Calu3 (cell line): ENCODE measurements at regions not wholly inside any gene's neighbourhood (a gene's known extent, or its start where the extent isn't known, plus 50 kb on each side); places are given as distances from the start of the nearest gene placed in this dataset.

Experiments
- BruUV-seq: library from RNA; stranded (reverse); fragments of 400-500 nt; replicated peaks from 2 replicates; lab custom pipeline; 2021; lab: Mats Ljungman, UMichigan
- CTCF ChIA-PET: fragments of 300-600 bp; sonication (Branson Sonifier 250); formaldehyde crosslinking; loops from one replicate; lab custom pipeline; 2022; ENCODE audit warnings: antibody characterized with exemption; lab: Charles Lee
- DNase-seq: peaks from one replicate; pipeline ENCODE4 v3.0.0; 2022
- H3K27ac Mint-ChIP-seq: one replicate; pipeline ENCODE4 v1.8.0; 2022; ENCODE audit warnings: mixed read lengths; ENCODE audit not compliant: unreplicated experiment
- H3K27me3 Mint-ChIP-seq: one replicate; pipeline ENCODE4 v1.8.0; 2022; ENCODE audit warnings: mixed read lengths; ENCODE audit not compliant: unreplicated experiment
- H3K36me3 Mint-ChIP-seq: one replicate; pipeline ENCODE4 v1.8.0; 2022; ENCODE audit warnings: mild to moderate bottlenecking, moderate library complexity, mixed read lengths; ENCODE audit not compliant: insufficient read depth, unreplicated experiment
- H3K4me1 Mint-ChIP-seq: one replicate; pipeline ENCODE4 v1.8.0; 2022; ENCODE audit warnings: mild to moderate bottlenecking, low read depth, mixed read lengths; ENCODE audit not compliant: unreplicated experiment
- H3K4me3 Mint-ChIP-seq: one replicate; pipeline ENCODE4 v1.8.0; 2022; ENCODE audit warnings: mild to moderate bottlenecking, low read depth, moderate library complexity, mixed read lengths; ENCODE audit not compliant: unreplicated experiment
- H3K9me3 Mint-ChIP-seq: one replicate; pipeline ENCODE4 v1.8.0; 2022; ENCODE audit warnings: low read depth, mixed read lengths; ENCODE audit not compliant: unreplicated experiment
- CTCF ChIP-seq: fragments of 200-600 bp; IDR thresholded peaks from one replicate; pipeline ENCODE4 v1.8.0; 2022; ENCODE audit warnings: antibody characterized with exemption; ENCODE audit not compliant: unreplicated experiment
- intact Hi-C: fragments of 100-400 bp; cut with micrococcal nuclease; formaldehyde crosslinking; loops from one replicate; pipeline ENCODE4 v1.10.0; 2022; ENCODE audit not compliant: unreplicated experiment

GRCh38 chr13:88223958-88224357 lies 552.8 kb downstream of the SLITRK5 start:
- BruUV-seq: no TSS peak
- Mint-ChIP-seq H3K4me3 (no peak overlapping the region), H3K27ac (no peak overlapping the region), H3K4me1 (no peaks in the 10 kb centered on the region), H3K36me3 (no peaks in the 10 kb centered on the region), H3K9me3 (no peaks in the 10 kb centered on the region), H3K27me3 (no peaks in the 10 kb centered on the region)
- no peak for TF ChIP-seq CTCF
- CTCF ChIA-PET: no interaction called here
- DNase-seq: no peak
- intact Hi-C loops: no loop called here

GRCh38 chr13:88235441-88235840 lies 564.3 kb downstream of the SLITRK5 start:
- H3K4me3 Mint-ChIP-seq: no peak overlapping the region
- H3K4me1 Mint-ChIP-seq: no peaks in the 10 kb centered on the region
- H3K36me3 Mint-ChIP-seq: no peaks in the 10 kb centered on the region
- TF ChIP-seq CTCF: no peak
- H3K9me3 Mint-ChIP-seq: no peaks in the 10 kb centered on the region
- intact Hi-C loops: no loop called here
- H3K27ac Mint-ChIP-seq: no peak overlapping the region
- BruUV-seq: no TSS peak
- CTCF ChIA-PET: no interaction called here
- H3K27me3 Mint-ChIP-seq: no peaks in the 10 kb centered on the region
- DNase-seq: no peak

- CTCF ChIA-PET: no interaction called here
- Mint-ChIP-seq H3K36me3 (no peaks in the 10 kb centered on the region), H3K4me1 (no peaks in the 10 kb centered on the region), H3K27ac (no peak overlapping the region), H3K27me3 (no peaks in the 10 kb centered on the region), H3K9me3 (peaks cover 3% of the 10 kb centered on the region), H3K4me3 (no peak overlapping the region)
- intact Hi-C loops: no loop called here
- no TSS peak for BruUV-seq
- no peak for DNase-seq
- TF ChIP-seq CTCF: no peak
Measured at GRCh38 chr13:88246239-88246638, 575.1 kb downstream of the SLITRK5 start.

GRCh38 chr13:88248393-88248792 lies 577.2 kb downstream of the SLITRK5 start:
- TF ChIP-seq CTCF: no peak
- CTCF ChIA-PET: no interaction called here
- Mint-ChIP-seq H3K9me3 (peaks cover 3% of the 10 kb centered on the region), H3K36me3 (no peaks in the 10 kb centered on the region), H3K4me1 (no peaks in the 10 kb centered on the region), H3K27ac (no peak overlapping the region), H3K27me3 (no peaks in the 10 kb centered on the region), H3K4me3 (no peak overlapping the region)
- no TSS peak for BruUV-seq
- intact Hi-C loops: no loop called here
- no peak for DNase-seq
